IMR-90 (cell line): ENCODE measurements at regions not wholly inside any gene's neighbourhood (a gene's known extent, or its start where the extent isn't known, plus 50 kb on each side); places are given as distances from the start of the nearest gene placed in this dataset.

Experiments used
- ATAC-seq: fragments of 200-7000 bp; cut with Tn5 transposase; 2 replicates; pipeline ENCODE4 v1.9.1; 2020; ENCODE audit warnings: low read depth, mild to moderate bottlenecking, moderate library complexity
- BruUV-seq: library from RNA; stranded (reverse); fragments of 400-500 nt; replicated peaks from 2 replicates; lab custom pipeline; 2021; lab: Mats Ljungman, UMichigan
- CTCF ChIA-PET: fragments of 300-600 bp; formaldehyde crosslinking; extraction: SDS; loops from one replicate; lab custom pipeline; 2021; ENCODE audit warnings: antibody characterized with exemption; lab: Yijun Ruan, JAX
- POLR2A ChIA-PET: fragments of 300-600 bp; sonication (Branson Sonifier 250); formaldehyde crosslinking; loops from one replicate; lab custom pipeline; 2022; ENCODE audit warnings: antibody characterized with exemption; ENCODE audit not compliant: unreplicated experiment; lab: Charles Lee
- DNase-seq: peaks from one replicate; pipeline ENCODE4 v3.0.0; 2013
- H2AFZ ChIP-seq: replicated peaks from 2 replicates; pipeline ENCODE3; 2013; ENCODE audit warnings: low read length, mild to moderate bottlenecking; ENCODE audit not compliant: poor library complexity
- H2AK5ac ChIP-seq: 2 replicates; pipeline ENCODE4 v1.6.1; 2013; ENCODE audit warnings: low read depth, low read length, inconsistent platforms
- H2AK9ac ChIP-seq: replicated peaks from 2 replicates; pipeline ENCODE3; 2013; ENCODE audit warnings: mild to moderate bottlenecking, low read depth, low read length, moderate library complexity; ENCODE audit not compliant: poor library complexity
- H2BK120ac ChIP-seq: 2 replicates; pipeline ENCODE4 v1.6.1; 2013; ENCODE audit warnings: low read depth, low read length, inconsistent platforms
- H2BK15ac ChIP-seq: 3 replicates; pipeline ENCODE4 v1.6.1; 2013; ENCODE audit warnings: low read depth, low read length, inconsistent platforms
- H2BK20ac ChIP-seq: 2 replicates; pipeline ENCODE4 v1.6.1; 2013; ENCODE audit warnings: low read depth, mild to moderate bottlenecking, inconsistent platforms, low read length, moderate library complexity
- H2BK5ac ChIP-seq: 2 replicates; pipeline ENCODE4 v1.6.1; 2013; ENCODE audit warnings: mild to moderate bottlenecking, low read depth, low read length, inconsistent platforms; ENCODE audit not compliant: poor library complexity, severe bottlenecking
- H3K14ac ChIP-seq: replicated peaks from 2 replicates; pipeline ENCODE4 v1.6.1; 2013; ENCODE audit warnings: low read depth, low read length, inconsistent platforms
- H3K18ac ChIP-seq: 2 replicates; pipeline ENCODE4 v1.6.1; 2013; ENCODE audit warnings: low read depth, low read length, control low read depth
- H3K23ac ChIP-seq: 2 replicates; pipeline ENCODE4 v1.6.1; 2013; ENCODE audit warnings: low read depth, low read length, inconsistent platforms
- H3K27ac ChIP-seq: 2 replicates; pipeline ENCODE4 v1.5.1; 2013; ENCODE audit warnings: mild to moderate bottlenecking, control low read depth, low read length; ENCODE audit not compliant: insufficient read depth
- H3K27me3 ChIP-seq: 2 replicates; pipeline ENCODE4 v1.6.1; 2013; ENCODE audit warnings: low read length; ENCODE audit not compliant: control insufficient read depth, insufficient read depth
- H3K36me3 ChIP-seq: 2 replicates; pipeline ENCODE4 v1.6.1; 2013; ENCODE audit warnings: low read length, mixed read lengths; ENCODE audit not compliant: control insufficient read depth, insufficient read depth
- H3K4ac ChIP-seq: 2 replicates; pipeline ENCODE4 v1.6.1; 2013; ENCODE audit warnings: low read depth, low read length, inconsistent platforms
- H3K4me1 ChIP-seq: 2 replicates; pipeline ENCODE4 v1.6.1; 2013; ENCODE audit warnings: low read length, mixed read lengths; ENCODE audit not compliant: control insufficient read depth, insufficient read depth
- H3K4me2 ChIP-seq: 2 replicates; pipeline ENCODE4 v1.6.1; 2013; ENCODE audit warnings: low read depth, mild to moderate bottlenecking, control low read depth, low read length, moderate library complexity
- H3K4me3 ChIP-seq: 2 replicates; pipeline ENCODE4 v1.5.1; 2013; ENCODE audit warnings: low read depth, mild to moderate bottlenecking, control low read depth, low read length, moderate library complexity; ENCODE audit not compliant: insufficient read depth
- H3K56ac ChIP-seq: 2 replicates; pipeline ENCODE4 v1.6.1; 2013; ENCODE audit warnings: low read length, inconsistent platforms; ENCODE audit not compliant: insufficient read depth; ENCODE audit errors: extremely low read depth
- H3K79me1 ChIP-seq, 2 experiments: 2 replicates each; pipeline ENCODE4 v1.6.1; 2013; ENCODE audit warnings: low read length in 2 of 2, inconsistent platforms in 1 of 2, low read depth in 1 of 2
- H3K9ac ChIP-seq: 2 replicates; pipeline ENCODE4 v1.6.1; 2013; ENCODE audit warnings: low read depth, low read length, control low read depth
- H3K9me1 ChIP-seq: 2 replicates; pipeline ENCODE4 v1.6.1; 2013; ENCODE audit warnings: low read length, inconsistent platforms; ENCODE audit not compliant: insufficient read depth
- H3K9me3 ChIP-seq: 2 replicates; pipeline ENCODE4 v1.6.1; 2013; ENCODE audit warnings: low read length; ENCODE audit not compliant: control insufficient read depth, insufficient read depth
- H4K20me1 ChIP-seq: 2 replicates; pipeline ENCODE4 v1.6.1; 2013; ENCODE audit warnings: low read length, inconsistent platforms; ENCODE audit not compliant: insufficient read depth
- H4K5ac ChIP-seq: 2 replicates; pipeline ENCODE4 v1.6.1; 2013; ENCODE audit warnings: mild to moderate bottlenecking, low read depth, low read length, control low read depth
- H4K8ac ChIP-seq, 2 experiments: 2 replicates each; pipeline ENCODE4 v1.6.1; 2013; ENCODE audit warnings: low read depth in 2 of 2, low read length in 2 of 2, control low read depth in 1 of 2, inconsistent platforms in 1 of 2
- H4K91ac ChIP-seq: 2 replicates; pipeline ENCODE4 v1.6.1; 2013; ENCODE audit warnings: low read depth, low read length, inconsistent platforms; ENCODE audit not compliant: insufficient read depth
- BHLHE40 ChIP-seq: fragments of 150-350 bp; IDR thresholded peaks from 2 replicates; pipeline ENCODE4 v1.6.1; 2016; ENCODE audit warnings: mild to moderate bottlenecking, low read depth, low read length
- CHD1 ChIP-seq: IDR thresholded peaks from 2 replicates; pipeline ENCODE4 v1.6.1; 2012; ENCODE audit warnings: low read depth, low read length, improper control_type of control experiment
- ELK1 ChIP-seq: fragments of 150-350 bp; IDR thresholded peaks from 2 replicates; pipeline ENCODE4 v1.6.1; 2016; ENCODE audit warnings: low read depth, mild to moderate bottlenecking, low read length, moderate library complexity, borderline replicate concordance
- MAFK ChIP-seq: IDR thresholded peaks from 2 replicates; pipeline ENCODE4 v1.6.1; 2012; ENCODE audit warnings: low read depth, low read length, improper control_type of control experiment
- MAZ ChIP-seq: IDR thresholded peaks from 2 replicates; pipeline ENCODE4 v1.6.1; 2012; ENCODE audit warnings: low read depth, mild to moderate bottlenecking, low read length, improper control_type of control experiment, moderate library complexity, borderline replicate concordance
- POLR2A ChIP-seq: IDR thresholded peaks from 2 replicates; pipeline ENCODE4 v1.6.1; 2012; ENCODE audit warnings: mild to moderate bottlenecking, low read depth, low read length
- RAD21 ChIP-seq: IDR thresholded peaks from 2 replicates; pipeline ENCODE4 v1.6.1; 2012; ENCODE audit warnings: low read length, improper control_type of control experiment
- RFX5 ChIP-seq: IDR thresholded peaks from 2 replicates; pipeline ENCODE4 v1.8.0; 2012; ENCODE audit warnings: low read depth, mild to moderate bottlenecking, low read length, moderate library complexity
- SMC3 ChIP-seq: fragments of 150-350 bp; IDR thresholded peaks from 2 replicates; pipeline ENCODE4 v1.6.1; 2016; ENCODE audit warnings: low read depth, mild to moderate bottlenecking, antibody characterized with exemption, low read length, moderate library complexity
- USF2 ChIP-seq: fragments of 150-350 bp; IDR thresholded peaks from 2 replicates; pipeline ENCODE4 v1.6.1; 2017; ENCODE audit warnings: mild to moderate bottlenecking, antibody characterized with exemption, low read length, low read depth
- WGBS, 2 experiments: methylation state at CpG; one replicate each; pipeline versions ENCODE4 v1.1.5 to v1.1.7; 2013; ENCODE audit warnings: missing lambda C conversion rate in 2 of 2; ENCODE audit not compliant: insufficient read length in 1 of 2; ENCODE audit errors: extremely low coverage in 2 of 2; 5-methylcytosine and 5-hydroxymethylcytosine counted together
- dilution Hi-C: fragments of 300-500 bp; cut with HindIII; formaldehyde crosslinking; loops from one replicate; pipeline ENCODE4 v1.14.3; 2018; ENCODE audit warnings: low sequenced_read_pairs; ENCODE audit not compliant: unreplicated experiment
- in situ Hi-C: fragments of 300-500 bp; cut with MboI; formaldehyde crosslinking; loops from 3 replicates; pipeline ENCODE4 v1.14.3; 2019; ENCODE audit warnings: low sequenced_read_pairs, inconsistent platforms, mixed read lengths
- intact Hi-C: fragments of 100-400 bp; cut with micrococcal nuclease; formaldehyde crosslinking; loops from 2 replicates; pipeline ENCODE4 v1.10.0; 2022
- TF ChIP-seq, protein P1 (sequence below): conservative IDR thresholded peaks from 2 replicates; pipeline ENCODE4 v1.5.1; 2012; ENCODE audit warnings: mild to moderate bottlenecking, low read depth, low read length, improper control_type of control experiment

GRCh38 chr2:176573612-176574483 lies 304.6 kb downstream of the MTX2 start (continued):
- no peak for TF ChIP-seq CHD1

- dilution Hi-C loops = no loop called here
- no peak overlapping the region for H4K5ac ChIP-seq
- no peak overlapping the region for H3K23ac ChIP-seq
- no peak overlapping the region for H2BK120ac ChIP-seq
- POLR2A ChIA-PET = no interaction called here
- in situ Hi-C loops = no loop called here
- H3K9me3 ChIP-seq = no peaks in the 10 kb centered on the region
- H2AFZ ChIP-seq = no peak overlapping the region
- no peak overlapping the region for H3K27ac ChIP-seq
- BruUV-seq = no TSS peak
- no peak overlapping the region for H3K14ac ChIP-seq
- no peak overlapping the region for H2BK15ac ChIP-seq
- no peaks in the 10 kb centered on the region for H3K4me1 ChIP-seq
- H3K9ac ChIP-seq = no peak overlapping the region
- no peak overlapping the region for H2AK9ac ChIP-seq
- no peak overlapping the region for H3K56ac ChIP-seq
- no peak overlapping the region for H4K8ac ChIP-seq
- no peak overlapping the region for H2BK20ac ChIP-seq
- H2AK5ac ChIP-seq = no peak overlapping the region
- H3K27me3 ChIP-seq = no peaks in the 10 kb centered on the region; the same call in none of the 2 replicates
- no peak overlapping the region for H3K4ac ChIP-seq
- CTCF ChIA-PET = interaction anchor here (0.6 kb wide), 1 partner anchor 1052 kb away, joined by 6 read pairs; no protein-coding TSS in a partner anchor
- H3K18ac ChIP-seq = no peak overlapping the region
- no peak overlapping the region for H4K91ac ChIP-seq
- intact Hi-C loops = no loop called here
- 74% methylated on average over 5 of the region's 9 CpGs; no CpG with 5 or more reads in 1 of the 2 experiments for WGBS, 2 experiments
- no peaks in the 10 kb centered on the region for H3K36me3 ChIP-seq
- no peaks in the 10 kb centered on the region for H3K9me1 ChIP-seq
- DNase-seq = no peak
- no peak overlapping the region for H3K4me2 ChIP-seq
- no peak for ATAC-seq
- no peak overlapping the region for H2BK5ac ChIP-seq
- no peaks in the 10 kb centered on the region for H3K79me1 ChIP-seq
- no peak overlapping the region for H3K4me3 ChIP-seq
- no peaks in the 10 kb centered on the region for H4K20me1 ChIP-seq
- TF ChIP-seq POLR2A (no peak), RAD21 (no peak), CHD1 (no peak), ELK1 (no peak), BHLHE40 (no peak), SMC3 (no peak), MAZ (no peak), MAFK (no peak), RFX5 (no peak), USF2 (no peak)
- TF ChIP-seq, protein P1, sequence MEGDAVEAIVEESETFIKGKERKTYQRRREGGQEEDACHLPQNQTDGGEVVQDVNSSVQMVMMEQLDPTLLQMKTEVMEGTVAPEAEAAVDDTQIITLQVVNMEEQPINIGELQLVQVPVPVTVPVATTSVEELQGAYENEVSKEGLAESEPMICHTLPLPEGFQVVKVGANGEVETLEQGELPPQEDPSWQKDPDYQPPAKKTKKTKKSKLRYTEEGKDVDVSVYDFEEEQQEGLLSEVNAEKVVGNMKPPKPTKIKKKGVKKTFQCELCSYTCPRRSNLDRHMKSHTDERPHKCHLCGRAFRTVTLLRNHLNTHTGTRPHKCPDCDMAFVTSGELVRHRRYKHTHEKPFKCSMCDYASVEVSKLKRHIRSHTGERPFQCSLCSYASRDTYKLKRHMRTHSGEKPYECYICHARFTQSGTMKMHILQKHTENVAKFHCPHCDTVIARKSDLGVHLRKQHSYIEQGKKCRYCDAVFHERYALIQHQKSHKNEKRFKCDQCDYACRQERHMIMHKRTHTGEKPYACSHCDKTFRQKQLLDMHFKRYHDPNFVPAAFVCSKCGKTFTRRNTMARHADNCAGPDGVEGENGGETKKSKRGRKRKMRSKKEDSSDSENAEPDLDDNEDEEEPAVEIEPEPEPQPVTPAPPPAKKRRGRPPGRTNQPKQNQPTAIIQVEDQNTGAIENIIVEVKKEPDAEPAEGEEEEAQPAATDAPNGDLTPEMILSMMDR = no peak
These were observed 305.4 kb downstream of the MTX2 start for GRCh38 chr2:176574484-176575236.
